GM10266 (cell line): ENCODE measurements at regions not wholly inside any gene's neighbourhood (a gene's known extent, or its start where the extent isn't known, plus 50 kb on each side); places are given as distances from the start of the nearest gene placed in this dataset.

ENCODE experiments used
- DNase-seq: peaks from one replicate; pipeline ENCODE4 v3.0.0; 2012; ENCODE audit errors: extremely low spot score
- CTCF ChIP-seq: IDR thresholded peaks from 2 replicates; pipeline ENCODE4 v1.5.1; 2012; ENCODE audit warnings: mild to moderate bottlenecking, low read depth; ENCODE audit not compliant: control insufficient read depth, insufficient read depth; ENCODE audit errors: missing control alignments

GRCh38 chr22:22075382-22076163, 93.0 kb upstream of the TOP3B start:
- TF ChIP-seq CTCF, result no peak
- no peak for DNase-seq

GRCh38 chr22:22074634-22075381, 92.2 kb upstream of the TOP3B start:
- DNase-seq, result no peak
- no peak for TF ChIP-seq CTCF

- TF ChIP-seq CTCF, result no peak
- no peak for DNase-seq
These were observed 91.4 kb upstream of the TOP3B start for GRCh38 chr22:22073769-22074561.

- DNase-seq, result no peak
- no peak for TF ChIP-seq CTCF
These were observed 89.7 kb upstream of the TOP3B start for GRCh38 chr22:22072169-22072836.

GRCh38 chr22:22071455-22071854, 88.9 kb upstream of the TOP3B start:
- no peak for TF ChIP-seq CTCF
- no peak for DNase-seq

GRCh38 chr22:22070371-22070824, 87.8 kb upstream of the TOP3B start:
- DNase-seq, result no peak
- no peak for TF ChIP-seq CTCF
